NCI-H2029 treated with DMSO at 0.1 percent for 48 hours (cell line): ENCODE measurements at regions not wholly inside any gene's neighbourhood (a gene's known extent, or its start where the extent isn't known, plus 50 kb on each side); places are given as distances from the start of the nearest gene placed in this dataset.
A peak's percentile ranks its signal among the peaks of the same experiment; 100 is the strongest.
"Not testable (repeated sequence)": the region's sequence is repeated elsewhere in the genome, so short reads cannot be mapped to it uniquely, and the experiment has no call there.

Experiments
- DNase-seq: peaks from one replicate; lab custom pipeline; 2025; lab: John Stamatoyannopoulos, UW

GRCh38 chr4:114287079-114287696 lies 307.7 kb upstream of the ARSJ start:
- no peak for DNase-seq

GRCh38 chr4:114296126-114296525 lies 302.5 kb upstream of the UGT8 start:
- DNase-seq, result no peak

GRCh38 chr4:114302472-114302871 lies 296.1 kb upstream of the UGT8 start:
- DNase-seq, result no peak

- DNase-seq, result no peak
These were observed 294.6 kb upstream of the UGT8 start for GRCh38 chr4:114304046-114304445.

- no peak for DNase-seq
These were observed 294.0 kb upstream of the UGT8 start for GRCh38 chr4:114304567-114304966.

- DNase-seq, result no peak
These were observed 291.7 kb upstream of the UGT8 start for GRCh38 chr4:114306946-114307345.

- DNase-seq, result no peak
These were observed 288.2 kb upstream of the UGT8 start for GRCh38 chr4:114310296-114310925.

- no peak for DNase-seq
These were observed 286.8 kb upstream of the UGT8 start for GRCh38 chr4:114311787-114312186.

- DNase-seq, result peak; percentile 25
These were observed 286.3 kb upstream of the UGT8 start for GRCh38 chr4:114312338-114312737.

- DNase-seq, result no peak
These were observed 281.8 kb upstream of the UGT8 start for GRCh38 chr4:114316789-114317188.

- no peak for DNase-seq
These were observed 281.0 kb upstream of the UGT8 start for GRCh38 chr4:114317564-114317963.

GRCh38 chr4:114318309-114318708 lies 280.3 kb upstream of the UGT8 start:
- DNase-seq, result no peak

- no peak for DNase-seq
These were observed 278.5 kb upstream of the UGT8 start for GRCh38 chr4:114320126-114320525.

- DNase-seq, result no peak
These were observed 277.2 kb upstream of the UGT8 start for GRCh38 chr4:114321366-114321765.

GRCh38 chr4:114323841-114324240 lies 274.8 kb upstream of the UGT8 start:
- DNase-seq, result no peak

- no peak for DNase-seq
These were observed 272.2 kb upstream of the UGT8 start for GRCh38 chr4:114326358-114326757.

- no peak for DNase-seq
These were observed 266.5 kb upstream of the UGT8 start for GRCh38 chr4:114332119-114332518.

GRCh38 chr4:114334363-114334762 lies 264.2 kb upstream of the UGT8 start:
- not testable (repeated sequence) for DNase-seq

- no peak for DNase-seq
These were observed 263.7 kb upstream of the UGT8 start for GRCh38 chr4:114334884-114335330.

- no peak for DNase-seq
These were observed 263.3 kb upstream of the UGT8 start for GRCh38 chr4:114335339-114335738.

- no peak for DNase-seq
These were observed 255.6 kb upstream of the UGT8 start for GRCh38 chr4:114343015-114343414.

- no peak for DNase-seq
These were observed 248.9 kb upstream of the UGT8 start for GRCh38 chr4:114349543-114350175.

GRCh38 chr4:114358901-114359300 lies 239.7 kb upstream of the UGT8 start:
- no peak for DNase-seq

GRCh38 chr4:114361249-114361648 lies 237.4 kb upstream of the UGT8 start:
- no peak for DNase-seq
